OCI-M1 (cell line): ENCODE measurements at regions not wholly inside any gene's neighbourhood (a gene's known extent, or its start where the extent isn't known, plus 50 kb on each side); places are given as distances from the start of the nearest gene placed in this dataset.

Experiments
- DNase-seq: peaks from one replicate; lab custom pipeline; 2025; lab: John Stamatoyannopoulos, UW

- no peak for DNase-seq
Observed at GRCh38 chr3:174651951-174652350, 207.2 kb upstream of the NAALADL2 start.

- DNase-seq: no peak
Observed at GRCh38 chr3:174659511-174659910, 199.6 kb upstream of the NAALADL2 start.

- DNase-seq: no peak
Observed at GRCh38 chr3:174662653-174663052, 196.5 kb upstream of the NAALADL2 start.

- no peak for DNase-seq
Observed at GRCh38 chr3:174667386-174667785, 191.7 kb upstream of the NAALADL2 start.

- no peak for DNase-seq
Observed at GRCh38 chr3:174675406-174675805, 183.7 kb upstream of the NAALADL2 start.

GRCh38 chr3:174681784-174682183, 177.3 kb upstream of the NAALADL2 start:
- no peak for DNase-seq

GRCh38 chr3:174685796-174686195, 173.3 kb upstream of the NAALADL2 start:
- DNase-seq: no peak

GRCh38 chr3:174697310-174697709, 161.8 kb upstream of the NAALADL2 start:
- no peak for DNase-seq

GRCh38 chr3:174700736-174701135, 158.4 kb upstream of the NAALADL2 start:
- DNase-seq: no peak

GRCh38 chr3:174710612-174711011, 148.5 kb upstream of the NAALADL2 start:
- DNase-seq: no peak

- no peak for DNase-seq
Observed at GRCh38 chr3:174715386-174715785, 143.7 kb upstream of the NAALADL2 start.

GRCh38 chr3:174716956-174717505, 142.1 kb upstream of the NAALADL2 start:
- DNase-seq: no peak

- no peak for DNase-seq
Observed at GRCh38 chr3:174720717-174721116, 138.4 kb upstream of the NAALADL2 start.

- DNase-seq: no peak
Observed at GRCh38 chr3:174725303-174725702, 133.8 kb upstream of the NAALADL2 start.

GRCh38 chr3:174737966-174738365, 121.2 kb upstream of the NAALADL2 start:
- DNase-seq: no peak

GRCh38 chr3:174749143-174749542, 110.0 kb upstream of the NAALADL2 start:
- no peak for DNase-seq

- DNase-seq: no peak
Observed at GRCh38 chr3:174755833-174756829, 103.0 kb upstream of the NAALADL2 start.

- no peak for DNase-seq
Observed at GRCh38 chr3:174758943-174759342, 100.2 kb upstream of the NAALADL2 start.

- DNase-seq: no peak
Observed at GRCh38 chr3:174767406-174767805, 91.7 kb upstream of the NAALADL2 start.

- DNase-seq: no peak
Observed at GRCh38 chr3:174767853-174768382, 91.2 kb upstream of the NAALADL2 start.

- no peak for DNase-seq
Observed at GRCh38 chr3:174769171-174769570, 90.0 kb upstream of the NAALADL2 start.

GRCh38 chr3:174775603-174776002, 83.5 kb upstream of the NAALADL2 start:
- peak; percentile 25 for DNase-seq

- no peak for DNase-seq
Observed at GRCh38 chr3:174776123-174776522, 83.0 kb upstream of the NAALADL2 start.
